ENCODE measurements at regions not wholly inside any gene's neighbourhood (a gene's known extent, or its start where the extent isn't known, plus 50 kb on each side); places are given as distances from the start of the nearest gene placed in this dataset.

DNA sequence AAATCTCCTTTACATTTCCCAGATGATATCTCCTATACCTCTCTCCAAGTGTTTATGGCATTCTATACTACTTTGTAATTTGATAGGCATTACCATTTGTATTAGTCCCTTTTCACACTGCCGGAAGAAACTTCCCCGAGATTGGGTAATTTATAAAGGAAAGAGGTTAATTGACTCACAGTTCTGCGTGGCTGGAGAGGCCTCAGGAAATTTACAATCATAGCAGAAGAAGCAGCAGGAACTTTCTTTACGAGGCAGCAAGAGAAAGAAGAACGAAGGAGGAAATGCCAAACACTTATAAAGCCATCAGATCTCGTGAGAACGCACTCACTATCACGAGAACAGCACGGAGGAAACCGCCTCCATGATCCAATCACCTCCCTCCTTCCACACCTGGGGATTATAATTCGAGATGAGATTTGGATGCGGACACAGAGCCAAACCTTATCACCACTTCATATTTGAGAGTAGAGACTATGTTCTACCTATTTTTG, 1194.6 kb downstream of the SORCS1 start:
- DNase-seq = no peak

DNA sequence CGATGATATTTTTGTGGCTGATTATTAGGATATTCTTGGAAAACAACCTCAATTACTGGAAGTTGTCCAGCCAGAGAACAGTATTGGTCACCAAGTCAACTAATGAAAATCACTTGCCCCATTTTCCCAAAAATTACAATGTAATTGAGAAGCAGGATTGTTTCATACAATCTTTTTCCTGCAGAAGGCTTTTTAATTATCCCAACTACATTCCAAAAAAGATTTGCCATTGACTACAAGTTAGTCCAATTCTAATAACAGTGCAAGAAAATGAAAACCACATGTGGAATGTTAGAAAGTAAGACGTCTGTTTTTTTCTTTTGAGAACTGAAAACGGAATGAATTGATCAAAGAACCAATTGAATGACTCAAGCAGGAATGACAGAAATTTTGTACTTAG, 1195.8 kb downstream of the SORCS1 start:
- DNase-seq = no peak

DNA sequence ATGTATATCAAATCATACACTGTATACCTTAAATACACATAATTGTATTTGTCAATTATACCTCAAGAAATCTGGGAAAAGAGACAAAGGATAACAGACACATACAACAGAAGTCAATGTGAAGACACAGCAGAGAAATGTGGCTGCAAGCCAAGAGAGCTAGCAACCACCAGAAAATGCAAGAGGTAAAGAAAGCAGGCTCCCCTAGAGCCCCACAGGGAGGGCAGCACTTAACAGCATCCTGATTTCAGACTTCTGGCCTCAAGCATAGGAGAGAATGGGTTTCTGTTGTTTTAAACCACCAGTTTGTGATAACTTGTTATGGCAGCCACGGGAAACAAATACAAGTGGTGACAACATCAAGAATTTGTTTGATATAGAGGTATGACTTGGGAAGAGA, 1197.2 kb downstream of the SORCS1 start:
- no peak for DNase-seq

DNA sequence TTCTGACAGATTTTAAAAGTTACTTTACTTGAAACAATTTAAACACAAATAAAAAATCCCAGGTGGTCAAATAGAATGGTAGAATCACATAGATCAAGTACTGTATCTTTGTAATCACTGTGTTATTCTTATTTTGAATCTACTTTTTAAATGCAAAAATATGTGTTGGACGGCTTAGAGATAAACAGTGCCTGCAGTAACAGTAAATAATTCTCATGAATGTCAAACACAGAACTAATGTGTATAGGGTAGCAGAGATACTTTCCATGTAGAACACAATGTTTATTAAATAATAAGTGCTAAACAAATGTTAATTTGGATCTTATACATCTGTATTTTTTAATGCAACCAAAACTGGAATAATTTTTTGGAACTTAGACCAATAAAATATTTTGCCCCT, 1199.4 kb downstream of the SORCS1 start:
- DNase-seq = no peak

DNA sequence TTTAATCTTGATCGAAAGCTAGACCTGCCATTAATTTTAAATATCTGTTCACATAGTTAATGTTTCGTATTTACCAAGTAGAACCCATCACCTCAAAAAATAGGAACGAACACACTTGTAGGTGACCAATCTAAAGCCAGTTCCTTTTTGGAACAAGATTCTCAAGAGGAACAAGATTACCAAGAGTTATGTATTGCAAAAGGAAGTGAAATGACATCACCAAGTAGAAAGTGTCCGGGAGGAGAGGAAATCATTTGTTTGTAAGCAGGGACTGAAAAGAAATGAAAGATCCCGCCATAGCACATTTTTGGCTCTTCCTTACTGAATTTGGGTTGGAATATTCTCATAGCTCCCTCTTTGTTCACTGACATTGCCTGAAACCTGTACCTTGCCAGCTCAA, 1200.5 kb downstream of the SORCS1 start:
- DNase-seq = no peak

DNA sequence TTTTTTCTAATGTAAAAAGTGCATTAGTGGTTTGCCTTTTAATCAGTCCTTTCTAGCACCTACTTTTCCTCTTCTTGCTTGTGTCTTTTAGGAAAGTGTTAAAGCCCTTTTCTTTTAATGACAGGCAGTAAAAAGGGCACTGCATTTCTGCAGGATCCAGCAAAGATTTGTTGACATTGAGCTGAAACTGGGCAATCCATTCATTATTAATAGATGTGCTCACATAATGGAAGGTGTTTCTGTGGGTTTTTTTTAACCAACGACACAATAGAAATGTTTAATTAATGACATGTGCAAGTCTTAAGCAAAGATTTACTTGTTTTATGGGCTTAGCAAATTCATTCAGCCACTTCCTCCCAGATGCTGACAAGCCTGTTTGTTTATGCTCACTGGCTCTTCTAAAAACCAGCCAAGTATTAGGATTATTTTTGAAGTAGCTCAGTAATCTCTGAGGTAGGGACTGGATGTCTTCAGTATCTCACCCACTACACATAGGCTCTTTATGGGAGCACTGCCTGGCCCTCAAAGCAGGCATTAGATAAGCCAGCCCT, 1201.1 kb downstream of the SORCS1 start:
- no peak for DNase-seq

DNA sequence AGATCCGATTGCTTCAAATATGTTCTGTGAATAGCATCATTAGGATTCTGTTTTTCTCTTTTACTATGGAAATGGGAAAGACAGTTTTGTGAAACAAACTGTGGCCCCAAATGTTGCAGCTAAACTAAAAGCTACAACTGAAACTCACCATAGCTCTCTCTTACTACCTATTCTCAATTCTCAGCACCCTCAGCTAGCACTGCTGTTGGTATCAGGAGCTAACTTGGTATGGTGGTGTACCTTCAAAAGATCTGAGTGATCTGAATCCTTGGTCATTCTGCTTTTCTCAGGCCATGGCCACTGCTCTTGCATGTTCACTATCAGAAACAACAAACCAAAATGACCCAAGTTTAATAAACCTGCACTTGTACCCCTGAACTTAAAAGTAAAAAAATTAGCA, 1208.0 kb downstream of the SORCS1 start:
- DNase-seq = no peak

DNA sequence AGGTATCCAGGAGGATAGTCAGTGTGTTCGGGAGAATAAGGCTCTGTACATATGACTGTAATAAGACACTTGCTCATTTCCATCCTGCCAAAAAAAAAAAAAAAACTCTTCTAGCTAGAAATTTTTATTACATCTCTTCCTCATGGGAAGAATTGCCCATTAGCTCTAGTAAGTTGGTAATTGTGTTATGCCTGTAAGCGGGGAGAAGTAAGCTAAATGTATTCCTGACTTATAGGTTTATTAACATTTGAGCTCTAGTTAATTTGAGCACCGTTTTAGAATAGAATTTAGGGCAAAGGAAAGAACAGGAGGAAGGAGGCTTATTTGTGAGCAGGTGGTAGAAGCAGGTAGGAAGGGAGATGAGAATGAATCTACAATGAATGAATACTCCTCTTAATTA, 1210.6 kb downstream of the SORCS1 start:
- no peak for DNase-seq

DNA sequence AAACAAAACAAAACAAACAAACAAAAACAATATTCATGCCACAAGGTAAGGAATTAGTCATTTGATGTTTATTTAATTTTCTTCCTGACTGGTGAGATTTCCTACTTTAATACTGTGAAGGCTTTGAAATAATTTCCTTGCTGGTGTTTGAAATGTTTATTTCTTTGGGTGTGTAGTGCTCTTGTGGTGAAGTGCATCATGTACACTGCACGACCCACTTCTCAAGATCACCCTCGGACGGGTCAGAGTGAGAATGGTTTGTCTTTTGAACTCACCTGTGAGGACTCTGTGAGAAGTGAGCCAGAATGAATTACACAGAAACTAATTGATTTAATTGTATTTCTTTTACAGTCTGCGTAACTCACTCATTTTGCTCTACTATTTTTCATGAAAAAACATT, 1211.5 kb downstream of the SORCS1 start:
- no peak for DNase-seq

DNA sequence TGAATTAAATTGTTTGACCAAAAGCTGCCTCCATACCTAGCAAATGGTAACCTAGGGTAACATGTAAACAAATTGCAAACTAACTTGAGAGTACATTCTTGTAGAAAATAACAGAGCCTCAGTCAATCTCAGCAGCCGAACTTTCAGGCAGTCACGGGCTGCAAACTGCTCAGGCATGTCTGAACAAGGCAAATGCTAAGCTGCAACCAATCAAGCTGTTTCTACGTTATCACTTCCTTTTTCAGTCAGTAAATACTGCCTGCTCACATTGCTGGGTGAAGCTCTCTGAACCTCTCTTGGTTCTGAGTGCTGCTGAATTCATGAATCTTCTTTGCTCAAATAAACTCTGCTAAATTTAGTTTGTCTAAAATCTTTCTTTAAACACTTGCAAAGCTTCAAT, 1212.4 kb downstream of the SORCS1 start:
- no peak for DNase-seq

DNA sequence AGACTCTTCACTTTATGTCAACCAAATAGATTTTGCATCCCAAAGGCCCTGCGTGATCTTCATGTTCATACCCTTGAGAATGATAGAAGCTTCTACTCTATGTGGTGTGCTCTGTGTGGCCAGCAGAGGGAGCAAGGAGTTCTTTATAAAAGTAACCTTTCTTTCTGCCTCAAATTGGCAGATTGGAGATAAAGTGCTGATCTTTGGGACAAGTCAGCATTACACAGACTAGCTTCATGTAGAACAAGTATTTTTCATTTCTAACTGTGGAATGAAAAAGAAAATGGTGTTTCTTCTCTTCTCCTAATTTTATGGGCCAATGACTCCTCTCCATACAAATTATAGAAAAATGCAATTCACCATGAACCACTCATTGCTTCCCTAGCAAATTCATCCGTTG, 1214.1 kb downstream of the SORCS1 start:
- DNase-seq = peak in 1 of 2 experiments; percentile 3

DNA sequence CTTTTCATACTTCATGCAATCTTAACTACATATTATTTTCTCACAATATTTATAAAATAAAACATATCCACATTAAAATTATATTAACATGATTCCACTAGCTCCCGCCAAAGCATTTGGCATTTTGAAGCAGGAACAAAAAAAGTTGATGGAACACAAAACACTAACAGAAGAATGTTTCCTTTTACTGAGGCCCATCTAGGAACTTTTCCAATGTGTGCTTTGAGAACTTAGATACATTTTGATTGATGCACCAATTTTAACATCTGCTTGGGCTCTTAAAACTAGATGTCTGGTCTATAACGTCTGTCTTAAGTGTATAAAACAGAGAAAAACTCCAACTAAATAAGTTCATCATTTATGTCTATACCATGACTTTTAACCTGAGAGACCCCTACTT, 1214.8 kb downstream of the SORCS1 start:
- no peak for DNase-seq

DNA sequence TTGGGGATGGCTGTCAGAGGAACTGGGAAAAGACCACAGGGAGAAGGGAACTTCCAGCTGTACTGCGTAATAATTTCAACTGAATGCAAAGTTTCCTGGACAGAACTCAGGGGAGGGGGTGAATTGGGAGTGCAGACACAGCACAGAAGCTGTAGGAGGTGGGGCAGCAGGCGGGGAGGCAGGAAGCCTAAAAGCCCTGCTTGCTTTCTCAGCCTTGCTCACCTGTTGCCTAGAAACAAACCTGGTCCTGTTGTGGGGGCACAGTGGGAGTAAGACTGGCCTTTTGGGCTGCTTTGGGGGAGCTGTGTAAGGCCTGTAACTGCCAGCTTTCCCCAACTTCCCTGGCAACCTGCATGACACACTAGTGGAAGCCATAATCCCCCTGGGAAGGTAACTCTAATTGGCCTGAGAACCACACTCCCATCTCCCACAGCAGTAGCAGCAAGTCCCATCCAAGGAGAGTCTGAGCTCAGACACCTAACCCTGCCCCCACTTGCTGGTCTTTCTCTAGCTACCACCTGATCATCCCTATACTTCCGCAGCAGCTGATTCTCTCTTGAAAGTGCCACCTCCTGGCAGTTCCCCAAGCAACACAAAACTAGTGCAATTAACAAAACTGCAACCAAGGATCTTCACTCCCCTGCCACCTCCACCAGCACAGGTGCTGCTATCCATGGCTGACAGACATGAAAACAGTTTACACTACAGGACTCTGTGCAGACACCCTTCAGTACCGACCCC, 1239.3 kb downstream of the SORCS1 start:
- no peak for DNase-seq

DNA sequence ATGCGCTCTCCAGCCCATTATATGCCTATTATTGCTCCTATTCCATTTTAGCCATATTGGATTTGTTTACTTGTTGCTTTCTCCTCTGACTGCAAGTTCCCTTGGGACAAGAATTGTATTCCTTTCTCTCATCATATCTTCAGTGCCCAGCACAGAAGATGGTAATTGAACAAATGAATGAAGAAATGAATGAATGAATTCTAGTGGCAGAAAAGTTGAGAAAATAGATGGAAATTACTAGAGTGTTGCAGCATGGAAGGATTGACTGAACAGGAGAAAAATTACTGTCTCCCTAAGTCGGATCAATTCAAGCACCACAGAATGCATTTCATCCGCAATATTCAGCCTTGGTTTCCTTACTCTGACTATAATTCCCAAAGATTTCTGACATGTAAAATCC, 1243.2 kb downstream of the SORCS1 start:
- no peak for DNase-seq

DNA sequence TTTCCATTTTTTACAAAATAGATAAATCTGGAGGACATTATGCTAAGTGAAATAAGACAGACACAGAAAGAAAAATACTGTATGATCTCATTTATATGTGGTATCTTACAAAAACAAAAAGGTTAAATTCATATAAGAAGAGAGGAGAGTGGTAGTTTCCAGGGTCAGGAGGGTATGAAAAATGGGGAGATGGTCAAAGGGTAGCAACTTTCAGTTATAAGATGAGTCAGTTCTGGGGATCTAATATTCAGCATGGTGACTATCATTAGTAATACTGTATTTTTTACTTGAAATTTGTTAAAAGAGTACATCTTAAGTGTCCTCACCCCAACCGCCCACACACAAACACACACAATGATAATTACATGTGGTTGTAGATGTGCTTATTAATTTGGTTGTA, 1250.1 kb downstream of the SORCS1 start:
- DNase-seq = no peak

DNA sequence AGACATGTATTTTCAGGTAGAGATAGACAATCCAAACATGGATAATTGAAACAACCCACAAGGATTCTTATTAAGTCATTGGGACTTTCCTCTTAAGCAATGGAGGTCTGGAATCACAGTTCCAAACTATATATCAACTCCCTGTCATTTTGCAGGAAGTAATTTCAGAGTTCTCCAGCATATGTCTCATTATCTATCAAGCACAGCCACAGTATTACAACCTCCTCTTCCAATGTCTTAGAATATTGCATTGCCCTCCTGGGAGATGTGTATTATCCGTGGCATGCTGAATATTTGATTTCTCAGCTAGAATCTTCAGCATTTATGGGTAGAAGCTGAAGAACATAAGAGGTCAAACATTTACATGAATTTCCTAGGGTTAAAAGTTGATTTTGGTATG, 1255.8 kb downstream of the SORCS1 start:
- DNase-seq = no peak

DNA sequence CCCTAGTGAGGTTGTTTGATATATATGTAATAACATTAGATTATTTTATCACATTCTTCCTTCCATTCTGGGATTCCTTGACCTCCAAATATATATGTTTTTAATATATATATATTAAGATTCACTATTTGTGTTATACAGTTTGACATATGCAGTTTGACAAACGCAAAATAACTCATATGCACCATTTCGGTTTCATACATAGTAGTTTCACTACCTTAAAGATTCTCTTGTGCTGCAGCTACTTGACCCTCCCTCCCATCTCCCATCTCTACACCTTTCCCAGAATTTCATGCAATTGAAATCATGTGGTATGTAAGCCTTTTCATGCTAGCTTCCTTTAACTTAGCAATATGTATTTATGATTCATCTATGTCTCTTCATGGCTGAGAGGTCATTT, 1244.4 kb downstream of the SORCS3 start:
- no peak for DNase-seq

DNA sequence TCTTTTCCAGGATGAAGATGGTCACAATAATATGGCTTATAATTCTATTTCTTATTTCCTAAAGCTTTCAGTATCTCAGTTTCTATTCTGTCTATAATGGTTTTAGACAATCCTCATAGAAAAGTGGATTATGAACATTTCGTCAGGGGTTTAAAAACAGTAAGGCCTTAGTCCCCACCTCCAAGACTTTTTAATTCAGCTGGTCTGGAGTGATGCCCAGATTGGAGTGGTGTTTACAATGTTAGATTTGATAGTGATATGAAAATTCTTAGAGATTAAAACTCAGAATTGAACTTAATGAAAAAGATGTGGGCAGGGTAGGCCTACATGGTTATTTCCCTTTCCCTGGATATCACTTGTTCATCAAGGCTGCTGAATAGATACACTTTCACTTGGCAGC, 1238.3 kb downstream of the SORCS3 start:
- no peak for DNase-seq

DNA sequence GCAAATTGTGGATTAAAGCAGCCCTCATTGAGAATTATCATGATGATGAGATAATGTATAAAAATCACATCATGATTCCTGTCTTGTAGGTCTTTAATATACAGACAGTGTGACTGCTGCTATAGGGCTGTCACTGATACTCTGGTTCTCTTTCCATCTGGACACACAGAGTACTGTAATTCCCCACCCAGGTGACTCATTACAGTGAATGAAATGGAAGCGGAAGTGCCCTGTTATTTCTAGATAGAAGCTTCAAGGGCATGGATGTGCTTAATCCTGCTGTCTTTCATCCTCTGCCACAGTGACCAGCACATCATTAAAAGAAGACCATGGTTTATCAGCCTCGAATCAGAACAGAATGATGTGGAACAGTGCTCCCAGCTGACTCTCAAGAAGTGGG, 1234.0 kb downstream of the SORCS3 start:
- DNase-seq = no peak

DNA sequence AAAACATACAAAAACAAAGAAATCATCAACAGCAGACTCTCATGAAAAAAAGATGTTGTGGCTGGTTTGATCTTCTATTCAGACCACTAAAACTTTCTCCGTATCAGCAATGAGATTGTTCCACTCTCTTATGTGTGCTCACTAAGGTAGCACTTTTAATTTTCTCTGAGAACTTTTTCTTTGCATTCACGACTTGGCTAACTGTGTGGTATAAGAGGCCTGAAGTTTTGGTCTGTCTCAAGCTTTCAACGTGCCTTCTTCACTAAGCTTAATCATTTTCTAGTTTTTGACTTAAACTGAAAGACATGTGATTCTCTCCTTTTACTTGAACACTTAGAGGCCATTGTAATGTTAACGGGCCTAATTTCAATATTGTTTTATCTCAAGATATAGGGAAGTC, 1231.6 kb downstream of the SORCS3 start:
- DNase-seq = no peak

DNA sequence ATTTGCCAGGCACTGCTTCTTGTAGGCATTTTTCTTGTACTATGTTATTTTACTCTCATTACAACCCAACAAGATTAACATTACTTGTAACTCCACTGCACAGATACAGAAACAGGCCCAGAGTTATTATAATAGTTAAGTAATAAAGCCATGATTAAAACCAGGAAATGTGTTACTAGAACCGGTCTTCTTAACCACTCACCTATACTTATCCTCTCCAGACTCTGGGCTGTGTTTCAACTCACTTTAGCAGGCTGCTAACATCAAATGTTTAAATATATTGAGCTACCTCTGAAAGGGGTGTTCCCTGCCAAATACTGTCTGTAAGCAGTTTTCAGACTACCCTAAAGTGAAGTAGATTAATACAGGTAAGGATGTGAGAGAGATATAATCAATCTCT, 1227.8 kb downstream of the SORCS3 start:
- DNase-seq = no peak

DNA sequence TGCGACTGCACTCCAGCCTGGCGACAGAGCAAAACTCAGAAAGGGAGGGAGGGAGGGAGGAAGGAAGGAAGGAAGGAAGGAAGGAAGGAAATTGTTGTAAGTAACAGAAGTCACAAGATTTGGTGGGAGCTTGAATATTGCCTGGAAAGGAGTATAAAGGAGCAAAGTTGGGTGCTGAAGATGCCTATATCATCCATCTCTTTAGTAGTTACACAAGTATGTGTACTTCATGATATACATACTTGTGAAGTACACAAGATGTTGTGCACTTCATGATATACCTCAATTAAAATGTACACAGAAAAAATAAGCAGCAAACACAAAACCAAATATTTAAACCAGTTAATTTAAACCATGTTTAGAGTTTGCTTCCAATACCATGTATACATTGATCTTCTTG, 1223.8 kb downstream of the SORCS3 start:
- DNase-seq = no peak

DNA sequence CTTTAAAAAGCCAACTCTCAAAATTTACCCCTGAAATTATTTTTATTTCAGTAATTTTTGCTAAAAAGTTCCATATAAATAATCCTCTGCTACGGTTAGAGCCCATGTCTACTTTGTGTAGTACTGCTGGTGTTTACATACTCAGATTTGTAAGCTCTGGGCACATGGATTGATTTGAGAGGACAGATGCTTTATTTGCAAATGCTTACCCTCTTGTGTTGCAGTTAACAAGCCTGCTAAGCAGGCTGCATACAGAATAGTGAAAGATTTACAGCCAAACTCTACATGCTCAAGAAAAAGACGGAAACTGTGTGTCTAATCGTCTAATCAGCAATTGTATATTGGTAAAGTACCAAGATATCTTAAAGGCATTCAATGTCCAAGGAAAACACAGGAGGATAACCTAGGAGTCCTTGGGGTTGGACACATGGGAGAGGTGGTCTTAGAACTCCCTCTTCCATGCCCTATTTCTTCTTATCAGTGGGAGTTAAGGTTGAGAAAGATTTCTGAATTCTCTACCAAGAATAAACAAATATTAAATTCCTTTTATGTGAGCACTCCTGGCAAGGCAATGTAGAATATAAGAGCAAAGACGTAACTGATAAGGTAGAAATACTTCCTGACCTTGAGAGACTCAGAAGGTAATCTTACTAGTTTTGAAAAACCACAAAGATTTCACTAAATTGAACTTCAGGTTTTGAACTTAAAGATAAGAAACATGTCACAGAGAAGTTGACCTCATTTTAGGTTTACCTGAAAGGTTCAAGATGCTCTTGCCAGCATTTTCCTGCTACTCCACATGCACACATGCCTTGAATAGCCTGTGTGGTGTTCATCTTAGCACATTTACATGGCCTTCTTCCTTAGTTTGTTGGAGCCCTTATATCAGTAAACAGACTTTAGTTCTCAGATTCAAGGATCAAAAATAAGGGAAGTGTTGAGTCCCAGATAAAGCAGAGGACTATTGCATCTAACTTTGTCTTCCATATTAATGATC, 1216.5 kb downstream of the SORCS3 start:
- DNase-seq = no peak

DNA sequence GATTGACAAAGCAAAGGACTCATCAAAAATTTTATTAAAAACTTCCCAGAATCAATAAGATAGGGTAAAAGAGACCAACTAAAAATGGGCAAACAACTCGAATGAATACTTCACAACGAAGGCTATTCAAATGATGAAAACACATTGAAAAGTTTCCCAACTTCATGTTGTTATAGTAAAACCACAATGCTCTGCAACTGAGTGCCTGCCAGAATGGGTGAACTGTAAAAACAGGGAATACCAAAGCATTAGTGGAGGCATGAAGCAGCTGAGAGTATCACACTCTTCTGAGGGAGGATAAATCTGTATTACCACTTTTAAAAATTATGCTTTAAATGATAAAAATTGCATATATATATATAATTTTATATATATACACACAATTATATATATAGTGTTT, 1214.7 kb downstream of the SORCS3 start:
- no peak for DNase-seq

All from SW 1271 (cell line).